ENCODE measurements at regions not wholly inside any gene's neighbourhood (a gene's known extent, or its start where the extent isn't known, plus 50 kb on each side); places are given as distances from the start of the nearest gene placed in this dataset.

GRCh38 chr3:146991907-146992306, 386.8 kb upstream of the PLSCR5 start:
- TF ChIP-seq CTCF (IDR thresholded peaks at IDR 0.05; ENCODE audit: borderline replicate concordance, extremely low read depth, low read length, poor library complexity, severe bottlenecking) (no peak), EZH2 (IDR thresholded peaks at IDR 0.05; ENCODE audit: borderline replicate concordance, low read depth, low read length, severe bottlenecking) (no peak)
